Upper lobe of left lung (tissue), 4 donors: ENCODE measurements at regions not wholly inside any gene's neighbourhood (a gene's known extent, or its start where the extent isn't known, plus 50 kb on each side); places are given as distances from the start of the nearest gene placed in this dataset.

Experiments
- POLR2AphosphoS5 ChIP-seq, 2 donors: sonication (generic); formaldehyde crosslinking; IDR thresholded peaks; one replicate each; pipeline ENCODE4 v1.5.1; 2017; ENCODE audit warnings: antibody characterized with exemption in 2 of 2
- TF ChIP-seq, protein P1 (sequence below), 6 experiments: fragments of 450-650 bp in 4 of 6; fragments of 200-600 bp in 2 of 6; sonication (generic) in 2 of 6; IDR thresholded peaks; one replicate each; pipeline ENCODE4 v1.5.1; 2016 to 2019; ENCODE audit warnings: antibody characterized with exemption in 6 of 6

DNA sequence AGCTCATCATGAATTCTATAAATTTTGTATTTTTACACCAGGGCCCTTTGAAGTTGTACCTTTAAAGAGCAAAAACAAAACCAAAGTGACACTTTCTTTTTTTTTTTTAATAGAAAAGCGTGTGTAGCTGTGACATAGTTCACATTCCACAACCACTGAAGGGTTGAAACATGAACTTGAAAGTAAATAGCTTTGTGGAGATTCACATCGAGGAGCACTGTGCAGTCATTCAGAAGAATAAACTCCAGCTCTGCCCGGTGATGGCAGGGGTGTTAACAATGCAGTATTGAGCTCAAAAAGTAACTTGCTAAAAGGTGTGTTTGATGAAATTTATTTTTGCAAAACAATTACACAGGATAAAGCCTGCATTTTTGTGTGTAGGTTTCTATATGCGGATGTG is 1166.2 kb downstream of the TBC1D22A start:
- TF ChIP-seq, protein P1, sequence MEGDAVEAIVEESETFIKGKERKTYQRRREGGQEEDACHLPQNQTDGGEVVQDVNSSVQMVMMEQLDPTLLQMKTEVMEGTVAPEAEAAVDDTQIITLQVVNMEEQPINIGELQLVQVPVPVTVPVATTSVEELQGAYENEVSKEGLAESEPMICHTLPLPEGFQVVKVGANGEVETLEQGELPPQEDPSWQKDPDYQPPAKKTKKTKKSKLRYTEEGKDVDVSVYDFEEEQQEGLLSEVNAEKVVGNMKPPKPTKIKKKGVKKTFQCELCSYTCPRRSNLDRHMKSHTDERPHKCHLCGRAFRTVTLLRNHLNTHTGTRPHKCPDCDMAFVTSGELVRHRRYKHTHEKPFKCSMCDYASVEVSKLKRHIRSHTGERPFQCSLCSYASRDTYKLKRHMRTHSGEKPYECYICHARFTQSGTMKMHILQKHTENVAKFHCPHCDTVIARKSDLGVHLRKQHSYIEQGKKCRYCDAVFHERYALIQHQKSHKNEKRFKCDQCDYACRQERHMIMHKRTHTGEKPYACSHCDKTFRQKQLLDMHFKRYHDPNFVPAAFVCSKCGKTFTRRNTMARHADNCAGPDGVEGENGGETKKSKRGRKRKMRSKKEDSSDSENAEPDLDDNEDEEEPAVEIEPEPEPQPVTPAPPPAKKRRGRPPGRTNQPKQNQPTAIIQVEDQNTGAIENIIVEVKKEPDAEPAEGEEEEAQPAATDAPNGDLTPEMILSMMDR (IDR thresholded peaks at IDR 0.05), result no peak
- no peak for TF ChIP-seq POLR2AphosphoS5 (IDR thresholded peaks at IDR 0.05)
